ENCODE measurements at regions not wholly inside any gene's neighbourhood (a gene's known extent, or its start where the extent isn't known, plus 50 kb on each side); places are given as distances from the start of the nearest gene placed in this dataset.
"Not testable (repeated sequence)": the region's sequence is repeated elsewhere in the genome, so short reads cannot be mapped to it uniquely, and the experiment has no call there.

DNA sequence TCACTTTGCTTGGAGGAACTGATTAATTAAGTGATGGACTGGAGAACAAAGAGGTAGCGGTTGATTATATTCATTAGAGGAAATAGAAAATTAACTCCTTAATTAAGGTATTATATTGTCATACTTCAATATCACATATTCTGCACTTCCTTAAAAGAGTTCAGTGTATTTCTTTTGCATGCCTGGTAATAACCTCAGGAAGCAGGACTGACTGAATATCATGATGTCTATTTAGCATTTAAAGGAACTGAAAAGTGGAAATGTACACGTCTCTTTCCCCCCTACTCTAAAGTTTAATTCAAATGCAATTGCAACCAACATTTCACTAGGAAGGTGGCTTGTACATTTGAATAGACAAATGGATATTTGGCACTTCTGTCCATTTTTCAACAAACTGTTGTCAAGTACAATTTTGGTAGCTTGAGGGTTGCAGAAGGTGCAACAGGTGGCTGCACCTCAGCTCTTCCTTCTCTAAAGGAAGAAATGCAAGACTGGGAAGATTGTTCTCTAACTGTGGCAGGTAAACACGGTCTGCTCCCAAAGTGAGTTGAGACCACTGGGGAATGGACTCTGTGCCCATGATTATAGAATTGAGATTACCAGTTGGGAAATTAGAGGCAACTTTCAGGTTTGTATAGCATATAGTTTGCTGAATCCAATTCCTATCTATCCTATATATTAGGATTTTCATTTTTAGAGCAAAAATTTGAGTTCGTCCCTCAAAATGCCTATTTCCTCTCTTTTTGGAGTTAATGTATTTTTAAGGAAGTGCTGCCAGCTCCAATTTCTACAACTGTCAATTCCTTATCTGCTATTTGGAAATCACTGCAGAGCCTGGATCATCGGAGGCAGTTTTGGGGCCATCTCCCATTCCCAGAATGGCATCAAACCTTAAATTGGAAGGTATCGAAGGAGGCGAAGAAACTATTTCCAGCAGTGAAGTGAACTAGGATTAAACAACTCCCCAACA is 98.9 kb upstream of the TAF11L2 start:
- no peak for DNase-seq (ENCODE audit: low read depth in 2 of 3, low spot score in 2 of 3)

DNA sequence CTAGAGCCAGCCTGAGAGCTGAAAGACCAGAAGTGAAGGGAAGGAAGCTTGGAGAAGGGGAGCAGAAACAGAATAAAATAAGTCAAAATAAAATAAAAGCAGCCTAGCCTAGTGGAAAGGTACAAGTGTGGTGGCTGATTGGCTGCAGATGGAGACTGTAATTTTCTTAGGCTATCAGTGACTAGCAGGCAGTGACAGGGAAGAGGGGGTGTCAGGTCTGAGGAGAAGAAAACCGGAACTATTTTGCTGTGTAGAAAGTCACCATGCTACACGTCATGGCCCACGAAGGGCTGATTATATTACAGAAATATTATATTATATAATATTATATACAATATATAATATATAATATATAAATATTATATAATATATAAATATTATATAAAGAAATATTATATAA is 98.1 kb upstream of the TAF11L2 start:
- peak in 2 of 3 donors; percentile 39 to 77 for DNase-seq (ENCODE audit: low read depth in 2 of 3, low spot score in 2 of 3)

GRCh38 chr5:17400724-17401469 is 97.1 kb upstream of the TAF11L2 start:
- peak in 2 of 3 donors; percentile 15 to 33 for DNase-seq (ENCODE audit: low read depth in 2 of 3, low spot score in 2 of 3)

DNA sequence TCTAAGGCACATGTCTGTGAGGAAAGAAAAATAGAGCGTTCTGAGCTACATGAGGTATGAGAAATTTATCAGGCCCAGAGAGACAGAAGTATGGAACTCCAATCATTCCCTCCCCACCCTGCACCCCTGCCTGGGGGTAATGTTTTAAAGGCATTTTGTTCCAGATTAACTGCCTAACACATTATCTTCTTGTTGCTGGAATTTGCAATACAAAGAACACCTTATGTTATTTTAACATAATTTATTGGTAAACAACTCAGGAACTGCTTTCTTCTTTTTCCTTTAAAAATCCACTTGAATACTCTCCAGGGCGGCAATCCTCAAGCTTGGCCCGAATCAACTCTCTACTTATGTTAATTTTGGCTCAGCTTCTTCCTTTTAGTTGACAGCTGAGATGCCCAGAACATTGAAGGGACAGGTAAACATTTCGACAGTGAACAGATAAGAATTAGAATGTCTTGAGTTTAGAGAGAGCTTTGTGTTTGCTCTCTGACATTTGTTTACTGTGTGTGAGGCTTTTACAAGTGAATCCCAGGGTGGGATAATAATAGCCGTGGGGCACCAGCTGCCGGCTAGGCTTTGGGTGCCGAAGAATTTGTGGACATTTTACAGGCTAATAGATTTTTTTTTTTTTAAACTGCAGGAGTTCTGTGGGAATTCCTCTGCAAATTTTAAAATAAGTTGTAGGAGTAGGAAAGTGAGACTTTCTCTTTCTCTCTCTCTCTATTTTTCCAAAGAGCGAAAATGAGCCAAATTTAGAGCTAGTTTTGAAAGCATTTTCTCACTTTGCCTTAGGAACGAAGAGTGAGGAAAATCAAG is 96.4 kb upstream of the TAF11L2 start:
- DNase-seq (ENCODE audit: low read depth in 2 of 3, low spot score in 2 of 3): no peak

GRCh38 chr5:17402289-17403121 is 95.5 kb upstream of the TAF11L2 start:
- no peak for DNase-seq (ENCODE audit: low read depth in 2 of 3, low spot score in 2 of 3)

DNA sequence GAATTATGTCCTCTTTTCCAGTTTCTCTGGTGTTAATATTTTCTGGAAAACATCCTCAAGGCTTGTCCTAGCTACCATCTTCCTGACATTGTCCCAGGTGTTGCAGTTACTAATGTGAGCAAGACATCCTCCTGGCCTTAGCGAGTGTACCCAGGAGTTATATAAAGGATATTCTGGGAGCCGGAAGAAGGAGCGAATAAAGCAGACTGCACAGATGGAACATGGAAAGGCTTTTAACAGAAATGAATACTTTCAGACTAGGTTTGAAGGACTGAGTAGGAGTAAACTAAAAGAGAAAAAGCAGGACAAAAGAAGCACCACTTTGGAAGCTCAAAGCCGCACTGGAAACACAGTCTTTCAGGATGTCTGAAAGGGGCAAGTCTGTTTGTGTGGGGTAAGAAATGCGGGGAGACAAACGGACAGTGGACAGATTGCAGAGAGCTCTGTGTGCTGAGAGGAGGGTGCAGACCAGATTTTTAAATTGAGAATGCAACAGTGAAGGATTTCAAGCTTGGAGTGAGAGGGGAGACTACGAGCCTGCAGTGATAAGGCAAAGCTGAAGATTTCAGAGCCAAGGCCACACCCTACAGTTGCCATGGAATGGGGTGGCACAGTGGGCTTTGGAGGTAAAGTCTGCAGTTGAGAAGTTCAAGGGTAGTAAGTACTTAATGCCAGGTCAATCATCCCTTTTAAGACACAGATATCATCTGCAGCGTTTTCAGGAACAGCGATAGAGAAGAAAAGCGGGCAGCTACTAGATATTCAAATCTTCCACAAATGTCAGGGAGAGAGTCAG is 94.1 kb upstream of the TAF11L2 start:
- DNase-seq (ENCODE audit: low read depth in 2 of 3, low spot score in 2 of 3): no peak

DNA sequence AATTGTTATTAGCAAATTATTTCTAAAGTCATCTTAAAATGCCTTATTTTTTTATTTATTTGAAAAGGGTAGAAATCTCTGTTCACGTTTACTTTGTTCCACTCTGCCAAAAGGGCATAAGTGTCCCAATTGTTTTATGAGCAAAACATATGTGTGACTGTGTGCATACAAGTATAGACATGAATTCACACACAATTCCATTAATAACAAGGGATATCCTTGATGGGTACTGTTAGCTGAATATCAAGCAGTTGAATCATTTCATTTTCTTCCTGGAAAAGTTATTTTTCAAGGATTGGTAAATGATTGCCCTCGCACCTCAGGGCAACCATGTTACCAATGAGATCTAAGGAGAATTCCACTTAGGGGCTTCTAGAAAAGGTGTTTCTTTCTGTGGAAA is 92.1 kb upstream of the TAF11L2 start:
- DNase-seq (ENCODE audit: low read depth in 2 of 3, low spot score in 2 of 3): no peak

GRCh38 chr5:17406423-17406838 is 91.6 kb upstream of the TAF11L2 start:
- no peak for DNase-seq (ENCODE audit: low read depth in 2 of 3, low spot score in 2 of 3)

DNA sequence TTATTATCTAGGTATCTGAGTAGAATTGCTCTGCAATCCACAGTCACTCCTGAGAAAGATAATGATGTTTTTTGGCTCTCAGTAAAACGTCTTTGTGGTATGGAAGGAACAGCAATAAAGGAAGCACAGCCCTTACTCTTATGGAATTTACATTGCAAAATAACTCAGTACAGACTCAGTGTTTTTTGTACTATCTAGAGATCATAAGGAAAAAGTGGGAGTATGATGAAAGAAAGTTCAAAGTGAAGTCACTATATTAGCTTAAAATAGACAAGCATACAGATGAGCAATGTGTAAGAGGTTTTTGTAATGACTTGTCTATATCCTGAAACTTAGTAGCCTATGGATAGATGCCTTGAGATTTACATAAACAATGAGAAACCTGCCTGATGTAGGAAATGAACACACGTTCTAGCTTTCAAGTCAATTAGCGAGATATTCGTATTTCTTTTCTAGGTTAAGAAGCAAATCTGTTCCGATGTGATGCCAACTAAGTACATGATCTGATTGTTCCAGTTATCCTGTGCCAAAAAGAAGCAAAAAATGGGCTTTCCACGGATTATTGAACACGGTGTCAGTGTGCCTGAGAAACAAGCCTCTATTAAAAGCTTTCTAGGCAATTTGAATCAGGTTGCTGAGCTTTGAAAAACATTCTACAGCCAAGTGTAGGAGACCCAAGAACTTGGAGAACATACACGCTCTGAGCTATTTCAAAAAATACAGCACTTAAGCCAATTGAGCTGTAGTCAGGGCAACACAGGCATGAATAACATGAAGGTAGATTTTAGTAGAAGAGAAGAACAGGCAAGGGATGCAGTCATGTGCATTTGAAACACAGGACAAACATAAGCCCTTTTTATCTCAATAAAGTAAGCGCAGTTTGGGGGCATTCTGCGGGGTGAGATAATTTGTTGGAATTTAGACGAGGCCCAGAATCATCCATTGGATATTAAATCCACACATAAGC is 86.3 kb upstream of the TAF11L2 start:
- no peak for DNase-seq (ENCODE audit: low read depth in 2 of 3, low spot score in 2 of 3)

GRCh38 chr5:17412760-17413671 is 85.0 kb upstream of the TAF11L2 start:
- peak in 2 of 3 donors; percentile 72 to 84 for DNase-seq (ENCODE audit: low read depth in 2 of 3, low spot score in 2 of 3)

GRCh38 chr5:17413691-17414090 is 84.3 kb upstream of the TAF11L2 start:
- no peak for DNase-seq (ENCODE audit: low read depth in 2 of 3, low spot score in 2 of 3)

GRCh38 chr5:17415321-17415758 is 82.7 kb upstream of the TAF11L2 start:
- no peak for DNase-seq (ENCODE audit: low read depth in 2 of 3, low spot score in 2 of 3)

DNA sequence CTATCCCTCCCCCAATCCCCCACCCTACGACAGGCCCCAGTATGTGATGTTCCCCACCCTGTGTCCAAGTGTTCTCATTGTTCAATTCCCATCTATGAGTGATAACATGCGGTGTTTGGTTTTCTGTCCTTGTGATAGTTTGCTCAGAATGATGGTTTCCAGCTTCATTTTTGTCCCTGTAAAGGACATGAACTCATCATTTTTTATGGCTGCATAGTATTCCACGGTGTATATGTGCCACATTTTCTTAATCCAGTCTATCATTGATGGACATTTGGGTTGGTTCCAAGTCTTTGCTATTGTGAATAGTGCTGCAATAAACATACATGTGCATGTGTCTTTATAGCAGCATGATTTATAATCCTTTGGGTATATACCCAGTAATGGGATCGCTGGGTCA is 81.7 kb upstream of the TAF11L2 start:
- DNase-seq (ENCODE audit: low read depth in 2 of 3, low spot score in 2 of 3): not testable (repeated sequence)

DNA sequence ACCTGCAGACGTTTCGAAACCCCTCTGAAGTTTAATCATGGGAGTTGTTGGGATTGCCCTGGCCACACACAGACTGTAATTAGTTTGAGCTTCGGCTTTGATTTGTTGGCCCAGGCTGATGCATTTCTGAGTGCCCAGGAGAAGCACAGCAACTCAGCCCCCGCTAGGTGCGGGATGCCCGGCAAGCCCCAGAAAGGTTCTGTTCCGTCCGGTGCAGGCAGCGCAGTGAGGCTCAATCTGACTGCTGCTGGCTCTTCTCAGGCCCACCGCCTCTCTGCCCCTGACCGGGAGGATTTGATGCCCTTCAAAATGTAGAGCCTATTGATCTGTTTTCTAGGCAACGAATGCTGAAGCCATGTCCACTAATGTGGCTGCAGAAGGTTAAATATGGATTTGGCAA is 73.4 kb upstream of the TAF11L2 start:
- DNase-seq (ENCODE audit: low read depth in 2 of 3, low spot score in 2 of 3): no peak

DNA sequence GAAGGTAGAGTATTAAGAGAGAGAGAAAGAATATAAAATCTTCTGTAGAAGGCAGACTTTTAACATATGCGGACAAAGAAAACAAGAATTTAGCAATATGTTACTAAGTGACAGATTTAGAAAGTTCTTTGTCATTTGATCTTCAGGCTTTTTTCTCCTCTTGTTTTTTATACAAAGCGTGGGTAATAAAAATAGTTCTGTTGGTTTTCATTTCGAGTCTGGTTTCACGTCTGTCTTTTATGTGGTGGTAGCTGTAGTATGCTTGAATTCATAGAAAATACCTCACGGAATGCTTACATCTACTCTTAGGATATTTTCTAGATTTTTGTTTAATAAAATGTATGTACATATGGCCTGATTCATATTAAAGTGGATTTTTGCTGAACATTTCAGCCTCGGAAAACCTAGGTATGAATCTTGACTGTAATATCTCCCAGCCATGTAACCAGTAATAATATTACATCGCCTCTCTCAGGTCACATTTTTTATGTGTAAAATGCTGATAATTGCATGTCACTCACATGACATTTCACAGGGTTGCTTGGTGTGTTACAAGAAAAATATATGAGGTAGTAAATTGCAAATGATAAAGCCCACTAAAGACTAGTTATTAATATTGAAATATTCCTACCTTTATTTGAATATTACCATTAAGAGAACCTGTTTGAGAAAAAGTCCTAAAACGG is 72.5 kb upstream of the TAF11L2 start:
- no peak for DNase-seq (ENCODE audit: low read depth in 2 of 3, low spot score in 2 of 3)

DNA sequence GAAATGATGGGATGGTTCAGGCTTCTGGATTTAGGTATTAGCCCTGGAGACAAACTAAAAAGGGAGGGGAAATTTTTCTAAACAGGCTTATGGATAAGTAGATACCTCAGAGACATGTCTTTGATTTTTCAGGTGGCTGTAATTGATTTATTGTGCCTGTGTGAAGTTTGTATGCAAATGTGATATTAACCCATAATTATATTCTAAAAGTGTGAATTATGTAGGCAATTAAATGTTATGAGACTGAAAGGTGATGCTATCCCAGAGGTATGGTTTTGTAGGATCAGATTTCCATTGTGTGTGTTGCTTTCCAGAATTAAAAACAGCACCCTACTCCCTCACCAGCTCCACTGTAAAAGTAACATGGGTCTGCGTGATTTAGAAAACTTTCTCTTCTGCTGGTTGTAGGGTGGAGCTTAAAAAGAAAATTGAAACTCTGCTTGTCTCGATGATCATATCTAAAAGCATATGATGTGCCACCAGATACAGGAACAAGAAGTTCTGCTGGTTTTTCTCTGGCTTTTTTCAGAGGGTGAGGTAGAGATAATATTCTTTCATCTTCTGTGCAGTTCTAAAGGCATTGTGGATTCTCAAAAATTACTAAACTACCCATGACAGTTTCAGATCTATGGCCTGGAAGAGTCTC is 71.8 kb upstream of the TAF11L2 start:
- DNase-seq (ENCODE audit: low read depth in 2 of 3, low spot score in 2 of 3): no peak
